SU-DHL-6 (cell line): ENCODE measurements at regions not wholly inside any gene's neighbourhood (a gene's known extent, or its start where the extent isn't known, plus 50 kb on each side); places are given as distances from the start of the nearest gene placed in this dataset.

Experiments used
- CTCF ChIP-seq: fragments of 200-600 bp; sonication (generic); IDR thresholded peaks from one replicate; pipeline ENCODE4 v1.5.1; 2017; ENCODE audit warnings: antibody characterized with exemption, mild to moderate bottlenecking, low read length, moderate library complexity; ENCODE audit not compliant: insufficient read depth, poor library complexity, severe bottlenecking
- EZH2phosphoT487 ChIP-seq: fragments of 200-600 bp; sonication (generic), shearing (Covaris generic); conservative IDR thresholded peaks from 2 replicates; pipeline ENCODE4 v1.6.1; 2018; ENCODE audit warnings: mild to moderate bottlenecking, antibody characterized with exemption, low read length, moderate library complexity, mixed read lengths

- TF ChIP-seq CTCF (no peak), EZH2phosphoT487 (no peak)
These were observed 259.7 kb downstream of the RHOU start for GRCh38 chr1:228994676-228995594.
